Astrocyte (in vitro differentiated cells and primary cell): ENCODE measurements at regions not wholly inside any gene's neighbourhood (a gene's known extent, or its start where the extent isn't known, plus 50 kb on each side); places are given as distances from the start of the nearest gene placed in this dataset.

Experiments used
- DNase-seq: peaks from one replicate; pipeline ENCODE4 v3.0.0-alpha.2; 2010; ENCODE audit warnings: low read depth
- FAIRE-seq: peaks from 2 replicates; lab custom pipeline; 2011; peaks lifted over from hg19 to GRCh38; lab: Jason Lieb, UNC
- H2AFZ ChIP-seq: 2 replicates; pipeline ENCODE4 v1.6.0; 2012; ENCODE audit warnings: low read depth, low read length, inconsistent platforms
- H3K27ac ChIP-seq: 2 replicates; pipeline ENCODE4 v1.5.1; 2011; ENCODE audit warnings: low read depth, low read length, inconsistent platforms
- H3K27me3 ChIP-seq: 2 replicates; pipeline ENCODE4 v1.6.0; 2011; ENCODE audit warnings: low read length, inconsistent platforms; ENCODE audit not compliant: insufficient read depth
- H3K36me3 ChIP-seq: 2 replicates; pipeline ENCODE4 v1.5.1; 2011; ENCODE audit warnings: low read length, inconsistent platforms; ENCODE audit not compliant: insufficient read depth
- H3K4me1 ChIP-seq: 2 replicates; pipeline ENCODE4 v1.5.1; 2011; ENCODE audit warnings: low read length, inconsistent platforms; ENCODE audit not compliant: insufficient read depth
- H3K4me2 ChIP-seq: 2 replicates; pipeline ENCODE4 v1.6.0; 2012; ENCODE audit warnings: low read length, inconsistent platforms
- H3K4me3 ChIP-seq: 2 replicates; pipeline ENCODE4 v1.5.1; 2011; ENCODE audit warnings: low read depth, mild to moderate bottlenecking, low read length, inconsistent platforms; ENCODE audit not compliant: insufficient read depth
- H3K79me2 ChIP-seq: 2 replicates; pipeline ENCODE4 v1.6.0; 2012; ENCODE audit warnings: mild to moderate bottlenecking, low read length, inconsistent platforms; ENCODE audit not compliant: insufficient read depth
- H3K9ac ChIP-seq: 2 replicates; pipeline ENCODE4 v1.6.0; 2012; ENCODE audit warnings: mild to moderate bottlenecking, low read length, inconsistent platforms
- H3K9me3 ChIP-seq: 2 replicates; pipeline ENCODE4 v1.5.1; 2012; ENCODE audit warnings: low read depth, mild to moderate bottlenecking, low read length, inconsistent platforms; ENCODE audit not compliant: insufficient read depth
- H4K20me1 ChIP-seq: 2 replicates; pipeline ENCODE4 v1.6.0; 2012; ENCODE audit warnings: low read length, inconsistent platforms; ENCODE audit not compliant: insufficient read depth
- H3K27ac Mint-ChIP-seq: one replicate; pipeline ENCODE4 v1.8.0; 2021; ENCODE audit warnings: mild to moderate bottlenecking, mixed read lengths; ENCODE audit not compliant: unreplicated experiment
- H3K27me3 Mint-ChIP-seq: one replicate; pipeline ENCODE4 v1.8.0; 2021; ENCODE audit warnings: low read depth, mixed read lengths; ENCODE audit not compliant: unreplicated experiment
- H3K36me3 Mint-ChIP-seq: one replicate; pipeline ENCODE4 v1.8.0; 2021; ENCODE audit warnings: low read depth, mixed read lengths; ENCODE audit not compliant: unreplicated experiment
- H3K4me1 Mint-ChIP-seq: one replicate; pipeline ENCODE4 v1.8.0; 2021; ENCODE audit warnings: low read depth, mixed read lengths; ENCODE audit not compliant: unreplicated experiment
- H3K4me3 Mint-ChIP-seq: one replicate; pipeline ENCODE4 v1.8.0; 2021; ENCODE audit warnings: mild to moderate bottlenecking, moderate library complexity, mixed read lengths; ENCODE audit not compliant: unreplicated experiment
- H3K9me3 Mint-ChIP-seq: one replicate; pipeline ENCODE4 v1.8.0; 2021; ENCODE audit warnings: mild to moderate bottlenecking, mixed read lengths; ENCODE audit not compliant: unreplicated experiment
- CTCF ChIP-seq: IDR thresholded peaks from 2 replicates; pipeline ENCODE4 v1.5.1; 2011; ENCODE audit warnings: low read depth, mild to moderate bottlenecking, inconsistent platforms, low read length, moderate library complexity; ENCODE audit not compliant: insufficient read depth
- EZH2 ChIP-seq: IDR thresholded peaks from 2 replicates; pipeline ENCODE4 v1.6.1; 2012; ENCODE audit warnings: mild to moderate bottlenecking, low read length, inconsistent platforms; ENCODE audit not compliant: insufficient read depth

DNA sequence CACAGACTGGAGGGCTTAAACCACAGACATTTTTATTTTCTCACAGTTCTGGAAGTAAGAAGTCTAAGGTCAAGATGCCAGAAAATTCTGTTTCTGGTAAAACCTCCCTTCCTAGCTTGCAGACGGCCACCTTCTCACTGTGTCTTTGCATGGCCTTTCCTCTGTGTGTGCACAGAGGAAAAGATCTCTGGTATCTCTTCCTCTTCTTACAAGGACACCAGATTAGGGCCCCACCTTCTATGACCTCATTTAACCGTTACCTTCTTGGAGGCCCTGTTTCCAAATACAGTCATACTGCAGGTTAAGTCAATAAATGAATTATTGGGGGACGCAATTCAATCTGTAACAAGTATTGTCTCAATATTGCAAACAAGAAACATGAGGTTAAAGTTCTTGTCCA lies 63.0 kb upstream of the PRDX6 start:
- no peaks in the 10 kb centered on the region for H3K36me3 ChIP-seq
- DNase-seq (no peak), FAIRE-seq (no peak)
- no peak overlapping the region for H3K27ac ChIP-seq
- Mint-ChIP-seq H3K36me3 (peaks cover 5% of the 10 kb centered on the region), H3K4me3 (no peak overlapping the region), H3K27ac (no peak overlapping the region), H3K27me3 (peaks cover 4% of the 10 kb centered on the region), H3K9me3 (peaks cover 1% of the 10 kb centered on the region), H3K4me1 (peaks cover 19% of the 10 kb centered on the region)
- no peaks in the 10 kb centered on the region for H3K27me3 ChIP-seq
- H3K4me3 ChIP-seq = no peak overlapping the region
- H4K20me1 ChIP-seq = no peaks in the 10 kb centered on the region
- TF ChIP-seq EZH2 = no peak
- no peak for TF ChIP-seq CTCF
- no peak overlapping the region for H2AFZ ChIP-seq
- H3K4me1 ChIP-seq = peaks cover 20% of the 10 kb centered on the region
- no peak overlapping the region for H3K9ac ChIP-seq
- H3K9me3 ChIP-seq = no peaks in the 10 kb centered on the region
- no peaks in the 10 kb centered on the region for H3K79me2 ChIP-seq
- H3K4me2 ChIP-seq = no peak overlapping the region

DNA sequence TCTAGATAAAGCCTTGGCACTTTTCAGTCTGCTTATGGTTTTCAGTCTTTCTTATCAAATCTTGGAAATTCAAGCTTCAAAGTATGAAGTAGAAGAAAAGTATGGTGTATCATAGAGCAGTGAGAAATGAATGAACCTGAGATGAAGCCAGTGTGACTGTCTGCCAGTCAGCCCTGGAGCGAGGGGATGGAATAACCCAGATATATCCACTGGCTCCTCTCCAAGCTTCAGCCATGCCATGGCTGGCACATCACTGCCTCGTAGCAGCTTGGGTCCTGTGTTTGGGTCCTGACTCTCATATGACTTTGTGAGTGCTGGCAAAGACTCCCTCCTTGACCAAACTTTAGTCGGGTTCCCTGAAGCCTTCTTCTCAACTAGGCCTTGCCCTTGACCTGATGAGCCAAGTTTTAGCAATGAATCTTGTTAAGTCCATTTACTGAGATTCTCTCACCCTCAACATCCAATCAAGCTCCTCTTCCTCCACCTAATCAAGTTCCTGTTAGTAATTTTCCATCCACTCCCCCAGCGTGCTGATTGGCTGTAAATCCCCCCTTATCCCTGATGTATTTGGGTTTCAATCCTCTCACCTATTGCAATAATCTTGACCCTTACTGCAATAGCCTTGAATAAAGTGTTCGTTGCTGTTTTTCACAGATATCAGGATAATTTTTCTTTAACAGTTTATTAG lies 62.5 kb upstream of the PRDX6 start:
- no peaks in the 10 kb centered on the region for H3K36me3 ChIP-seq
- no peak for TF ChIP-seq EZH2
- no peak for TF ChIP-seq CTCF

DNA sequence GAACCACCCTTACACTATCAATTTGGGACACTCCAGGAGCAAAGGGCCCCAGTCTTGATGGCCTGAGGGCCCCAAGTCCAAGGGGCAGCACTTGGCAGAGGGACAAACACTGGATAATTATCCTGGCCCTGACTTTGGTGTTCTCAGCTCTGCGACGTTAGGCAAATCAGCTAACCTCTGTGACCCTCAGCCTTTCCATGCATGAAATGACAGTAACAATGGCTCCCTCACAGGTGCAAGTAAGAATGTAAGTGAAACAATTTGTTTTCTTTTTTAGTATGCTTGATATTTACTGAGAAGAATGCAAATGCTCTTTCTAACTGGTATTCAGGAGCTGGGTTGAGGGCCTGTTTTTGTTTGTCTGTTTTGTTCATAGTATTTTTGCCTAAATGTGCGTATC lies 61.6 kb upstream of the PRDX6 start:
- peaks cover 7% of the 10 kb centered on the region for H3K36me3 Mint-ChIP-seq
- peaks cover 1% of the 10 kb centered on the region for H3K9me3 Mint-ChIP-seq
- peaks cover 4% of the 10 kb centered on the region for H3K27me3 Mint-ChIP-seq
- H3K4me1 ChIP-seq = peaks cover 10% of the 10 kb centered on the region
- no peaks in the 10 kb centered on the region for H3K79me2 ChIP-seq
- TF ChIP-seq CTCF = no peak
- TF ChIP-seq EZH2 = no peak
- H3K27ac Mint-ChIP-seq = no peak overlapping the region
- H3K36me3 ChIP-seq = no peaks in the 10 kb centered on the region
- FAIRE-seq (no peak), DNase-seq (no peak)
- H3K27ac ChIP-seq = no peak overlapping the region
- H3K4me3 ChIP-seq = no peak overlapping the region
- no peak overlapping the region for H3K4me3 Mint-ChIP-seq
- no peak overlapping the region for H3K4me2 ChIP-seq
- H2AFZ ChIP-seq = no peak overlapping the region
- no peaks in the 10 kb centered on the region for H3K27me3 ChIP-seq
- no peaks in the 10 kb centered on the region for H3K9me3 ChIP-seq
- no peak overlapping the region for H3K9ac ChIP-seq
- peaks cover 18% of the 10 kb centered on the region for H3K4me1 Mint-ChIP-seq
- no peaks in the 10 kb centered on the region for H4K20me1 ChIP-seq

More for the DNA sequence above, 62.5 kb upstream of the PRDX6 start:
- Histone ChIP-seq H3K27me3 (no peaks in the 10 kb centered on the region), H3K4me1 (peaks cover 16% of the 10 kb centered on the region), H4K20me1 (no peaks in the 10 kb centered on the region), H2AFZ (no peak overlapping the region), H3K4me2 (no peak overlapping the region), H3K9me3 (no peaks in the 10 kb centered on the region), H3K79me2 (no peaks in the 10 kb centered on the region), H3K9ac (no peak overlapping the region), H3K4me3 (no peak overlapping the region), H3K27ac (no peak overlapping the region)
- H3K36me3 Mint-ChIP-seq = peaks cover 5% of the 10 kb centered on the region
- H3K4me1 Mint-ChIP-seq = peaks cover 19% of the 10 kb centered on the region
- no peak overlapping the region for H3K4me3 Mint-ChIP-seq
- FAIRE-seq = no peak
- H3K27ac Mint-ChIP-seq = no peak overlapping the region
- no peak for DNase-seq
- H3K27me3 Mint-ChIP-seq = peaks cover 4% of the 10 kb centered on the region
- H3K9me3 Mint-ChIP-seq = peaks cover 1% of the 10 kb centered on the region
